ENCODE measurements at regions not wholly inside any gene's neighbourhood (a gene's known extent, or its start where the extent isn't known, plus 50 kb on each side); places are given as distances from the start of the nearest gene placed in this dataset.

GRCh38 chr10:33388382-33388781 lies 53.9 kb upstream of the NRP1 start:
- DNase-seq (ENCODE audit: low read depth in 2 of 2): no peak

GRCh38 chr10:33387720-33388119 lies 53.3 kb upstream of the NRP1 start:
- DNase-seq (ENCODE audit: low read depth in 2 of 2): no peak

GRCh38 chr10:33386926-33387325 lies 52.5 kb upstream of the NRP1 start:
- no peak for DNase-seq (ENCODE audit: low read depth in 2 of 2)

- DNase-seq (ENCODE audit: low read depth in 2 of 2): no peak
These were observed 51.2 kb upstream of the NRP1 start for GRCh38 chr10:33385686-33386085.

- DNase-seq (ENCODE audit: low read depth in 2 of 2): no peak
These were observed 50.5 kb upstream of the NRP1 start for GRCh38 chr10:33385015-33385414.
